OCI-LY1 (cell line): ENCODE measurements at regions not wholly inside any gene's neighbourhood (a gene's known extent, or its start where the extent isn't known, plus 50 kb on each side); places are given as distances from the start of the nearest gene placed in this dataset.

ENCODE experiments used
- CTCF ChIP-seq: fragments of 200-600 bp; sonication (generic), shearing (Covaris generic); IDR thresholded peaks from 2 replicates; pipeline ENCODE4 v1.5.1; 2017; ENCODE audit warnings: mild to moderate bottlenecking, antibody characterized with exemption, low read length, moderate library complexity, mixed read lengths
- EZH2 ChIP-seq: fragments of 200-600 bp; sonication (generic), shearing (Covaris generic); IDR thresholded peaks from 2 replicates; pipeline ENCODE4 v1.8.0; 2017; ENCODE audit warnings: borderline replicate concordance, mixed run types, mild to moderate bottlenecking, antibody characterized with exemption, low read length, moderate library complexity, mixed read lengths

- TF ChIP-seq EZH2: no peak
- no peak for TF ChIP-seq CTCF
Observed at GRCh38 chr9:22976454-22976853, 529.8 kb downstream of the DMRTA1 start.
